NCI-H1105 (cell line): ENCODE measurements at regions not wholly inside any gene's neighbourhood (a gene's known extent, or its start where the extent isn't known, plus 50 kb on each side); places are given as distances from the start of the nearest gene placed in this dataset.
A peak's percentile ranks its signal among the peaks of the same experiment; 100 is the strongest.

Experiments
- DNase-seq: peaks from one replicate; lab custom pipeline; 2025; lab: John Stamatoyannopoulos, UW

DNA sequence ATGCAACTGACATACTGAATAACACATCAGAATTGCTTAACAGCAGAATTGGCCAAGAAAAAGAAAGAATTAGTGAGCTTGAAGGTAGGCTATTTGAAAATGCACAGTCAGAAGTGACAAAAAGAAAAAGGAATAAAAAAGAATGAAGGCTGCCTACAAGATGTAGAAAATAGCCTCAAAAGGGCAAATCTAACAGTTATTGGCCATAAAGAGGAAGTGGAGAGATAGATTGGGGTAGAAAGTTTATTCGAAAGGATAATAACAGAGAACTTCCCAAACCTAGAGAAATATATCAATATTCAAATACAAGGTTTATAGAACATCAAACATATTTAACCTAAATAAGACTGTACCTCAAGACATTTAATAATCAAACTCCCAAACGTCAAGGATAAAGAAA, 67.5 kb downstream of the ATP6V1G3 start:
- DNase-seq, result no peak

DNA sequence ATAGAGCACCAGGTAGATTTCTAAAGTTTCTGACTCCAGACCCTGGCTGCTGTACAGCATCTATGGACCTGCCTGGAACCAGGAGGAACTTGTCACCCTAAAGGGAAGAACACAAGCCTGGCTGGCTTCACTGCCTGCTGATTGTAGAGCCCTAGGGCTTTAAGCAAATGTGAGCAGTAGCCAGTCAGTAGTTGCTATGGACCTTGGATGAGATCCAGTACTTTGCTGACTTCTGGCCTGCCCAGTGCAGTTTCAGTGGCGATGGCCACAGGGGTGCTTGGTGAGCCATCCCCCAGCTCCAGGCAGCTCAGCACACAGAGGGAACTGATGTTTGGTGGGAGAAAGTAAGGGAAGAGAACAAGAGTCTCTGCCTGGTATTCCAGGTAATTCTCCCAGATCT, 68.4 kb downstream of the ATP6V1G3 start:
- no peak for DNase-seq

DNA sequence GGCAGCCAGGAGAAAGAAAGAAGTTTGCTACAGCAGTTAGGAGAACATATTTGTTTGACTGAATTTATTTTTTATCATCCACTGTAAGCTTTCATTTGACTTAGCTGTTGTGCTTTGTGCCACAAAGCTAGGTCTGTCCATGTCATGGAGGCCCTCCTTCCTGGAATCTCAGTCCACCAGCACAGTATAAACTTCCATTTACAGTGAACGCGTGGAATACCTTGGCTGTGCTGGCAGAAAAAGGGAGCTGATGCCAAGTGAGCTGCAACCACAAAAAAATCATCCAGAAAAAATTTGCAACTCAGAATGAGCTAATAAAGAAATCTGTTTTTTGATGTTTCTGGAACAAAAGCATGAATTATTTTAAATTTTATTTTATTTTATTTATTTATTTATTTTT, 72.6 kb downstream of the ATP6V1G3 start:
- no peak for DNase-seq

DNA sequence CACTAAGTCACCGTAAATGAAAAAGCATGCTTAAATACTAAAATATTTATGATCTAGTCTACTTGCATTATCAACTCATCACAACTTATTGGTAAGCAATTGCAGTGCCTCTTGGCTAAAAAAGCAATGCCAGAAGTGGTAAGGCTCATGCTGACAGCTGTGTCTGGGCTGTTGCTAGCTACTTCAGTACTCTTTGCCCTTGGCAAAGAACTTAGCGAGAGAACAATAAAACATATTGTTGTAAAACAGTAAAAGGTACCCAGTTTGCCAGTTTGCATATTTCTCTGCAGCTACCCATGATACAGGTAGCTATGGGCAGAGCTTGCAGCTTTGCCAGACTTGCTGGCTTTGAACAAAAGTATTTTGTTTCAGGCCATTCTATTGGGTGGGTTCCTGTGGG, 73.1 kb downstream of the ATP6V1G3 start:
- no peak for DNase-seq

DNA sequence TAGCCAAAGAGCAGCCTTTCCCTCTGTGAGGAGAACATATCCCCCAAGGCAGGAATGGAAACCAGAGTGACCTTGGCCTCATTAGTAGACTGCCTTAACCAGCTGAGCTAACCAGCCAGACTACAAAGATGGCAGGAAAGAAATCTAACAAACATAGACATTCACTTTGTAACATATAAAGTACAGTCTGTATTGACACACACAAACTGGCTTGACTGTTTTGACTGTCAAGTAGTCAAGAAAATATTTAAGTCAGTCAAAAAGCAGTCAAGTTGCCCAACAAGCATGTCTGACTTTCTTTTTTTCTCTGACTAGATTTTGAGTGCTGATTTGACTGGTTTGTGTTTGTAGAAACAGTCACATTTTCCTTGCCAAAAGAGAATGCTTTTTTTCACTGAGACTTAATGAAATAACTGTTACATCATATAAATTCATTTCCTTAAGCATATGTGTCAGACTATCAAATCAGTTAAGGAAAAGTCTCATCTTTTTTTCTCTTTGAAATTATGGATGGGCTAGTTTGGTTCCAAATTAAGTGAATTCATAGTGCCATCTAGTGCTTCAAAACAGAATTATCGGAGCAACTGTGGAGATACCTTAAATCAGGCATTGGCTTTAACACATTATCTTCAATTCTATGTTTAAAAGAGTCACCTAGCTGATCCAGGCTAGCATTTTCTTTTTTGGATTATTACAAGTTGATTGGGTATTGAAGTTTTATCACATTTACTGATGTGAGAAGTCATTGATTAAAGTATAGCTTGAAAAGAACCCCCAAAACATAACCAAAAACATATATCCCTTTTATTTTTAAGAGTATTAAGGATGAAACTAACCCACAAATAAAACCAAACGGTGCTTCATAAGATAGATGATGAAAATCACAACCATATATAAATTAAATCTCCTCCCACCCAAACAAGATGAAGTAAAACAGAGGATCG, 75.0 kb downstream of the ATP6V1G3 start:
- peak; percentile 62 for DNase-seq

DNA sequence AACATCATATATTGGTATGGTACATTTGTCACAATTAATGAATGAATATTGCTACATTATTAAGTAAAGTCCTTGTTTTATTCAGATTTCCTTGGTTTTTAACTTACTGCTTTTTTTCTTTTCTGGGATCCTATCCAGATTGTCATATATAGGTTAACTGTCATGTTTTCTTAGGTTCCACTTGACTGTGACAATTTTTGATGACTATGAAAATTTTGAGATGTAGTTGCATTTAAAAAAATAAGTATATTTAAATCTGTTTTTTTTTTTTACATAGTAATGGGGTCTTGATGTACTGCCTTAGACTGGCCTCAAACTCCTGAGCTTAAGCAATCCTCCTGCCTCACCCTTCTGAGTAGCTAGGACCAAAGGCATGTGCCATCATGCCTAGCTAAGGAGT, 76.8 kb downstream of the ATP6V1G3 start:
- DNase-seq, result no peak

DNA sequence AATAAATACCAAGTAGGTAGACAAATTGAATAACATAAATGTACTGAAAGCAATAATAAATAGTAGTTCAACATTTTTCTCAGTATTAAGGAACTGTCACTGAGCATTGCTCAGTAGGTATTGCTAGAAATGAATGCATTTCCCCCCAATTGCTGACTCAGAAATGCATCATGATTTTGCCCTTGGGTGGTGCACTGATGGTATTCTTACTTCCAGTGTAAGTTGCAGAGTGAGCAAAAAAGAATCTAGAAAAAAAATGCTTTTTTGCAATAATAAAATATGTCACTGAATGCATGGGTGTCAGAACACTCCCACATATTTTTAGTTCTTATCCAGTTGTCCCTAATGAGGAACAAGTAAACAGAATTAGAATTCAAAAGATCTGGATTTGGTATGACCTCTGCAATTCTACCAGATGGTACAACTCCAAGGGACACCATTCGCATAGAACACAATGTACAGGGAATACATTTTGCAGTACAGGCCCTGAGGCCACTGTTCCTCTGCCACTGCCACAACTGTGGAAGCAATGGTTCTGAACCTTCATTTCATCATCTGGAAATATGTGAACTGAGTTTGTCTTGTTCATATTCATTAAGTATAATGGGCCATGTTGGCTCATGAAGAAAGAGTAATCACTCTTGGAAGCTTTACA, 78.0 kb downstream of the ATP6V1G3 start:
- no peak for DNase-seq

DNA sequence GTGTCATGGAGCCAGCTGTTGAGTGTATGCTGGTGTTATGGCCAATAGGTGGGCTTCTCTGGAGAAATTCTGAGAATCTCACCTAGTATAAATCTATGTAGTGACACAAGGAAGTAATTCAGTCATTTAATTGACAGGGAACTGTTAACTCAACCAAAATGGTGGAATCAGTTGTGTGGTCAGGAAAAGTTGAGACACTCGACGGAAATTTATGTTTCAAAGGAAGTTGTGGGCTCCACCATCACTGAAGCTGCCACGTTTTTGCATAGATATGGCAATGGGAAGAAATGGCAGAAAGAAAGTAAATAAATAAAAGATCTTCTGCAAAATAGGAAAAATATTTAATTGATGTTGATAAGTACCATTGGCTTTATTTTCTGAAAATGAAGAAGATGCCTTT, 84.5 kb downstream of the ATP6V1G3 start:
- DNase-seq, result no peak

DNA sequence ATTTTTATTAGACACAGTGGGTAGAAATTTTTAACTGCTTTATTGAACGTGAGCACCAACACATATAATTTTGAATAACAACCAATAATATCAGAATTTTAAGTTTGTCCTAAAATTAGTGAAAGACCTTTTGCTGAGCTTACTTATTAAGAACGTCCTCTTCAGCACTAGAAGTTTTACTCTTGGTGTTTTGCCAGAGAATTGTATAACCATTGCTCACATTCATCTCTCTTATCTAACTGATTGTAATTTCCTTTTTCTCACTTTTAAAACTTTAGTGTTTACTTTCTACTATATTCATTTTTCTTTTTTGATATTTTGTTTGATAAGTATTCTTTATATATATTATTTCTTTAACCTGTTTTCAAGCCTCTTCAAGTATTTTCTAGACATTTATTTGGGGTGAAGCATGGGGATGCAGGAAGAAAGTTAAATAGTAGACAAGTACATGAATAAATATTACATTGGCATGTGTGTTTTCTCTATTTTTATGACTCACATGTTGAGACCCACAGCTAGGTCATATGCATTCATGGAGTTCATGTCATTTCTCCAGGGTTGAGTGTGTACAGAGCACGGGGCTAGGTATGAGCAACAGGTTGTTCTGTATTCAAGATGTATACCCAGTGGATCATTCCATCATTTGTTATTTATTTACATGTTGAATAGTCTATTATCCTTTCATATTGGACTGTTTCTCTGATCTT, 90.6 kb downstream of the ATP6V1G3 start:
- no peak for DNase-seq

DNA sequence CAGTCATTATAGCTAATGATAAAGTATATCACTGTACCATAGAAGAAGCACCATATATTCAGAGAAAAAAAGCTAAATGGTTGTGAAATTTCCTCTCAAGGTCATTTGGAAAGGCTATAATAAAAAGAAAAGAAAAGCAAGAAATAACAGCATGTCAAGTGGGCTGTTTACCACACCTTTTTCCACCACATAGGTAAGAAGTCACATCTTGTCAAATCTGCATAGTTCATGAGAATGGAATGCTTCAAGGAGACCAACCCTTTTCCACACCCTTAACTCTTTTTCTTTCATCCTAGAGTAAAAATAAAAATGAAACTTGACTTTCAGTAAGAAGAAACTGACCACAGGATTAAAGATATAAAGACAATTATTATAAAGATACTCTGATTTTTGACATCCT, 91.2 kb downstream of the ATP6V1G3 start:
- DNase-seq, result no peak

DNA sequence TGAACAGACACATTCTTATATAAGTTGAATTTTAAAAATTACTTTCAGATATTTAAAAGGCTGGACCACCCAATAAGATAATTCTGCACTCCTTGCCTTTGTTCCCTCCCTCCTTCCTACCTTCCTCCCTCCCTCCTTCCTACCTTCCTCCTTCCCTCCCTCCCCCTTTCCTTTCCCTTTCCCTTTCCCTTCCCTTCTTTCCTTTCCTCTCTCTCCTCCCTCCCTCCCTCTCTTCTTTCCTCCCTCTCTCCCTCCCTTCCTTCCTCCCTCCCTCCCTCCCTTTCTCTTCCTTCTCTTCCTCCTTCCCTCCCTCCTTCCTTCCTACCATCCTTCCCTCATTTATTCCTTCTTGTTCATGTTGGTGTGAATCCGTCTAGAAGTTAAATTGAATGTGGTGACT, 93.0 kb downstream of the ATP6V1G3 start:
- DNase-seq, result no peak

DNA sequence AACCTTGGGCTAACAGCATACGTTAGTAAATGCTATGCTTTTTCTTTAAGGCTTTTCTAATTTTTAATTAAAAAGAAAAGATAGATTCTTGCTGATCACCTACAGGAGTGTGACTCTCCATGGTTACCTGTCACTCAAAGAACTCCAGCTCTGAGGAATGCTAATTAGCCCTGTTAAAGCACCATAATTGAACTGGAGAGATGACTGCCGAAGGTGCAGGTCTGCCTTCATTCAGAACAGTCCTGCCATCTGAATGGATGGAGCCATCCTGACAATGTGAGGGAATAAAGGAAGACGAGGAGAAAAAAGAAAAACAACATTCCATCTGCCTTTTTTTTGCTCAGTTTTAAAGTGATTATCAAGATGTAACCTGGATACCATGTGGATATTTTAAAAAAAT, 94.6 kb downstream of the ATP6V1G3 start:
- no peak for DNase-seq

DNA sequence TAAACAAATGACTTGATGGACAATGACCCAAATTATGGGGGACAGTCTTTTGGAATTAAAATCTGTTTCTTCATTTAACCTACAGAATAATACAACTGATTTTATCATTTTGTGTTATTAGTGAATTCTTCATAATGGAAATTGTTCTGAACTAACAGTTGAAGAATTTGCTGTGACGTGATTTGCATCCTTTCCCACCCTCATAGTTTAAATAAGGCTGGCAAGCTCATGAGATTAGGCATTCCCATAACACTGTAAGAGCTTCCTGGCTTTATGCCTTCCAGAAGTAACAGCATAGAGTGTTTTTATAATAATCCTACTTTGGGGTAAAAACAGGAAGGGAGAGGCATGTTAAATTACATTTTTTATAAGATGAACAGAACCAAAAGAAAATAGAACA, 95.7 kb downstream of the ATP6V1G3 start:
- no peak for DNase-seq

DNA sequence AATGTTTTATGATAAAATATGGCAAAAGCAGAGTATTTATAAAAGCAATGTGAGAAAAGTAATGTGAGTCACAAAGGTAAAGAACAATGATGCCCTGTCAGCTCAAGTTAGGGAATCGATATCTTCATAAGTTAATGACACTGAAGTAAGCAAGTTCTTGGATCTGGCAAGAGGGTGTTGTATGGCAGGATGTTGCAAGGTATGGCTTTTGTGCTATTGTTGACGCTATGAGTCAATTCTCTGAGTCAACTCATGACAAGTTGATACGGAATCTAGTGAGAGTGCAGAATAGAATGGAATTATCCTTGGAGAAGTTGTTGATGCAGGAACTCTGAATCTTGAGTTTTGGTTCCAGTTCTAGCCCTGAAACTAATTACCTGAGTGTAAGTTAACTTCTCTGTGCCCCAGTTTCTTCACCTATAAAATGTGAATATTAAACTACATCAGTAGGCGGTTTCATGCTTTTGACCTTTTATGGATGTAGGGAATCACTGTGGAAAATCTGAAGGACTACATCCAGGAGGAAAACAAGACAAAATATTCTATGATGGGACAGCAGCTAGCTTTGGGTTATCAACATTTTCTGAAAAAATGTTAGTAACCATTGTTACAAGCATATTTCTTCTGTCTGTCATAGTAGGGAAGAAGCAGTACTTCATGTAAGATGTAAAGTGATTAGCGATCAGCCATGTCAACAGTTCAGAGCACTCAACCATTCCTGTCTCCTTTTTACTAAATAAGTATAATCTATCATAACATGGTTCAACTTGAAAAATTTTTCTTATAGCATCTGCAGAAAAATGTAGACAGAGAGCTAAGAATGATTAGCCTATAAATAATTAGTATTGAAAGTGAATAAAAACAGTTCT, 96.9 kb downstream of the ATP6V1G3 start:
- DNase-seq, result no peak

DNA sequence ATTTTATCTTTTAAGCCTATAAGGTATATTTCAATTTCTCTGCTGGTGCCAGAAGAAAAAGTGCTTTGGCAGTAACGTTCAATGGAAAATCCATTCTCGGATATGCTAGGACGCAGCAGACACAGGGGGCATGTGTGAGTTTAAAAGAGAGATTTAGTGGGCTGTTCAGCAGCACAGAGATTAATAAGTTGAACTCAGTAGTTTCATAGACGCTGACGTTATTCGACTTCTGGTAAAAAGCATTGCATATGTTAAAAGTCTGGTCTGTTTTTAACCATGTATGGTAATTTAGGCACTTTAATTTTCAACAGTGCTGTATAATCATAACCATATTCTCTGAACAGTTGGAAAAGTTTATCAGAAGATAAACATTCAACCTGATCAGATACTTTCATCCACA, 99.6 kb downstream of the ATP6V1G3 start:
- DNase-seq, result no peak

DNA sequence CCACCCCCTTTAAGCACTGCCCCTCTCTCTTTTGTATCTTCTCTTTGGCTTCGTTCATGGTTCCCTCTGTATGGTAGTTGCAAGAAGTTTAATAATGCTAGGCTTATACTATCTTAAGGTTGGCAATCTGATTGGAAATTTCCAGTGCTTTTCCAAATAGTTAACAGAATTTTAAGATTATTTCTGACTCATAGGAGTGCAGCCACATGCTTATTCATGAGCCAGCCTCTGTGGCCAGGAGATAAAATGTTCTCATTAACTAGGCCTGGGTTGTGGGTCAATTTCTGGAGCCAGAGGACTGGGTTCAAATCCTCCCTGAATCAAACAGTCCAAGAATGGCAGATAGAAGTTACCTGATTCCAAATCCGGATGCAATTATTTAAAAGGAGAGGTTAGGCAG, 103.1 kb downstream of the ATP6V1G3 start:
- no peak for DNase-seq

DNA sequence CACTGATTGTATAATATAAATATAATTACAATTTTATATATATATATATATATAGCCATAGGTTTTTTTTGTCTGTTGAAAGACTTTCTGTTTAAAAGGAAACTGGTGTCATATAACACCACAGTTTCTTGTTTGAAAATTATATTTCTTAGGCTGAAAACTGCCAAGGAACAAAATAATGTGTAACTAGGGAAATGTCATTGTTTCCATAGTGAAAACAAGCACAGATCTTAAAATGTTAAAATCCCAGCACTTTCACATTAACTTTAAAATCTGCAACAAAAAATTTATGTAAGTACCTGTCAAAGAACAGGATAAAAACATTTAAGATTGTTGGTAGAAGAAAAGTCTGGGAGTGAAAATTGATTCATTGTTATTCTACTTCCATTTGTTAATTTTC, 104.2 kb downstream of the ATP6V1G3 start:
- no peak for DNase-seq

DNA sequence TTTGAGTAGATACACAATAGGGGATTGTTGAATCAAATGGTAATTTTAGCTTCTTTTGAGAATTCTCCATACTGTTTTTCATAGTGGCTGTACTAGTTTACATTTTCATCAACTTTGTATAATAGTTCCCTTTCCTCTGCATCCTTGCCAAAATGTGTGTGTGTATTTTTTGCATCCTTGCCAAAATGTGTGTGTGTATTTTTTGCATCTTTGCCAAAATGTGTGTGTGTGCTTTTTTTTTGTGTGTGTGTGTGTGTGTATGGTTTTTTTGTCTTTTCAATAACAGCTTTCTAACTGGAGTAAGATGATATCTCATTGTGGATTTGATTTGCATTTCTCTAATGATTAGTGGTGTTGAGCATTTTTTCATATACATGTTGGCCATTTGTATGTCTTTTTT, 105.4 kb downstream of the ATP6V1G3 start:
- DNase-seq, result no peak

DNA sequence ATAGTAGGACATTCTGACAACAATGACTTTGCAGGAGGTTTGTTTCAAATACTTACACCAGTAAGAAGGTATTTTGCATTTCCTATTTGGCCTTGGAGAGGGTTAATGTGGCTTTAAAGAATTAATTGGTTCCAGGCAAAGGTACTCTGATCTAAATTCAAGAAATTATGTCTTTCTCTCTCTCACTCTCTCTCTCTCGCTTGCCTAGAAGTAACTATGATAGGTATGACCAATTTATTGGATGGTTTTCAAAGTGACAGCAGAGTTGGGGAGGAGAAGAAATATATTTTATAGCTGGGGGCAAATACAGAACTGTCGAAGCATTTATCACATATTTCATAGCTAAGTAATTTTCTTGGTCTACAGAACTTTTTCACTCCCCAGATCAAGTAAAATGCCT, 116.0 kb downstream of the ATP6V1G3 start:
- DNase-seq, result no peak

DNA sequence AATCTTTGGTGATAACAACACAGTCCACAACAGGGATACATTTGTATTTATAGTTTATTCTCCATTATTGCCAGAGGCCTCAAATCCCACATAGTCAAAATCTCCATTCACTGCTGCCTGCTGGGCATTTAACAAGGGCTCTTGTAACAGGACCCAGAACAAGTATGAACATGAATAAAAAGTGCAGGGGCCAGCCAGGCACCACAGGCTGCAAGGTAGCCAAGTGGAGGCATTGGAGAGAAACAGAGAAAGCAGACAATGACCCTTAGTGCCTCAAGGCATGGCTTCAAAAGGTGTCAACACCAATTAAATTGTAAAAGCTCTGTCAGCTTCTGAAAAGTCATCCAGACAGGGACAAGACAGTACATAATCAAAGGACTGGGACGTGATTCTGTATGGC, 116.8 kb downstream of the ATP6V1G3 start:
- no peak for DNase-seq

DNA sequence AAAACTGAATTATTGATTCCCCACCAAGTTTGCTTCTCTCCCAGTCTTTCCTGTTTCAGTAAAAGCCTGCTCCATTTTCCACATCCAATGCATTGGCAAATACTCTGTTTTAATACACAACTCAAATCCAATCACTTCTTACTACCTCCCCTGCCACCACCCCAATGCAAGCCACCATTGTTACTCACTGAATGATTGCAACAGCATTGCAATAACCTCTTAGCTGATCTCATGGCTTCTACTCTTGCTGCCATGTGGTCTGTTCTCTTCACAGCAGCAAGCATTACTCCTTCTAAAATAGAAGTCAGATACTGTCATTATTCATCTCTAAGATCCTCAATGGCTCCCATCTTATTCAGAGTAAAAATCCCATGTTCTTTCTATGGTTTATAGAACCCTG, 123.4 kb downstream of the ATP6V1G3 start:
- DNase-seq, result no peak

DNA sequence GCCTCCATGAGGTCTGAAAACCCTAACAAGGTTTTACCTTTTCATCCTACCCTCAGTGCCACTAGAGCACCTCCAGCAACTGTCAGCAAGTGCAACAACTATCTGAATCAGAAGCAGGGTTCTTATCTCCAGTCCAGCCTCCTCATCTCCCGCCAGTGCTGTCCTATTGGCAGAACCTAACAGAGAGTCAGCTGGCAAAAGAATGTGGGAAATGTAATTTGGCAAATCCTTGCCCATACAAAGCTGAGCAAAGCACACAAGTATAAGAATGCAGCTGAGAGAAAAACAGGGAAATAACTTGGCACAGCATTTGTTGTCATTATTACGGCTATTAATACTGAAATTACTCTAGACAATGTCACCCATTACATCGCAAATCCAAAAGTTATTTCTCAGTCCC, 124.2 kb downstream of the ATP6V1G3 start:
- no peak for DNase-seq
